Stomach (tissue), 4 donors: ENCODE measurements at regions not wholly inside any gene's neighbourhood (a gene's known extent, or its start where the extent isn't known, plus 50 kb on each side); places are given as distances from the start of the nearest gene placed in this dataset.

Experiments used
- CTCF ChIP-seq, 7 experiments: fragments of 450-650 bp in 4 of 7; fragments of 200-600 bp in 3 of 7; sonication (generic) in 3 of 7; IDR thresholded peaks; one replicate each; pipeline ENCODE4 v1.5.1; 2016 to 2019; ENCODE audit warnings: antibody characterized with exemption in 7 of 7, control low read depth in 2 of 7, mild to moderate bottlenecking in 1 of 7
- POLR2A ChIP-seq, 4 donors: fragments of 450-650 bp; IDR thresholded peaks; one replicate each; pipeline ENCODE4 v1.6.1; 2016; ENCODE audit warnings: antibody characterized with exemption in 4 of 4, control low read depth in 2 of 4, mild to moderate bottlenecking in 1 of 4, moderate library complexity in 1 of 4

DNA sequence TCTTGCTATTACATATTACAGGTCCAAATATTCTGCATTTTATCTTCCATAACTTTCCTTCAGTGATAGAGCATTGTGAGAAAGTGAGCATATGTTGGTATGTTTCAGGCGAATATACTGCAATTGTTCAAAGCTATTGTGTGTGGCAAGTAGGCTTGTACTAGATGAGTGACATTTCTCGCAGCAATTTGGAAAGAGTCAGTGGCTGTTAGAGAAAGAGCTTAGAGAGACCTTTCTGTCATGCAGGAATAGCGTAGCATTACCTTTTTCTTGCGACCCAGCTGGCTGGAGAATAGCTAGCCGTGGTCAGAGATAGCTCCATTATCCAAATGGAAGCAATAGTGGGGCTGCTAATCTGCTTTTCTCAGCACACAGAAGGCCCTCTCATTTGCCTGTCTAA lies 678.5 kb upstream of the FOXG1 start:
- TF ChIP-seq POLR2A (IDR thresholded peaks at IDR 0.05) (no peak), CTCF (IDR thresholded peaks at IDR 0.05) (no peak)
